ENCODE measurements at regions not wholly inside any gene's neighbourhood (a gene's known extent, or its start where the extent isn't known, plus 50 kb on each side); places are given as distances from the start of the nearest gene placed in this dataset.

- Histone ChIP-seq H3K4me1 (peaks cover 0 to 17% of the 10 kb centered on the region in 2 donors), H3K9me3 (no peaks in the 10 kb centered on the region), H3K4me3 (peak overlapping the region; percentile 47 to 91 (median 69)), H3K27ac (peak overlapping the region; percentile 43 to 50), H3K27me3 (peaks cover 7 to 16% of the 10 kb centered on the region in 2 donors), H3K36me3 (no peaks in the 10 kb centered on the region)
- TF ChIP-seq POLR2AphosphoS5 (IDR thresholded peaks at IDR 0.05) (peak in 1 of 3 donors; percentile 9), CTCF (IDR thresholded peaks at IDR 0.05) (no peak), POLR2A (IDR thresholded peaks at IDR 0.05) (no peak)
- peak; percentile 83 to 86 for DNase-seq (ENCODE audit: low spot score in 2 of 2)
- intact Hi-C loops (cut with DNase I; ENCODE audit: low total_unique reads) = loop anchor here (2.0 kb wide), 1 partner anchor 59 kb away; no protein-coding TSS in a partner anchor
Observed at GRCh38 chr21:31559368-31560119, 99.9 kb upstream of the SOD1 start.

GRCh38 chr21:31558962-31559367 lies 100.5 kb upstream of the SOD1 start:
- H3K27ac ChIP-seq = no peak overlapping the region
- intact Hi-C loops (cut with DNase I; ENCODE audit: low total_unique reads) = no loop called here
- peaks cover 7 to 16% of the 10 kb centered on the region in 2 donors for H3K27me3 ChIP-seq

GRCh38 chr21:31558189-31558961 lies 101.1 kb upstream of the SOD1 start:
- DNase-seq (ENCODE audit: low spot score in 2 of 2) = no peak
- TF ChIP-seq POLR2A (IDR thresholded peaks at IDR 0.05) = no peak
- no peak for TF ChIP-seq CTCF (IDR thresholded peaks at IDR 0.05)
- TF ChIP-seq POLR2AphosphoS5 (IDR thresholded peaks at IDR 0.05) = no peak
- Histone ChIP-seq H3K27me3 (peaks cover 7 to 16% of the 10 kb centered on the region in 2 donors), H3K4me1 (peaks cover 0 to 17% of the 10 kb centered on the region in 2 donors), H3K9me3 (no peaks in the 10 kb centered on the region), H3K4me3 (peak overlapping the region; percentile 47 to 91 (median 69)), H3K27ac (no peak overlapping the region), H3K36me3 (no peaks in the 10 kb centered on the region)
- intact Hi-C loops (cut with DNase I; ENCODE audit: low total_unique reads) = no loop called here

More at GRCh38 chr21:31558962-31559367, 100.5 kb upstream of the SOD1 start:
- H3K4me1 ChIP-seq = peaks cover 0 to 17% of the 10 kb centered on the region in 2 donors
- no peaks in the 10 kb centered on the region for H3K9me3 ChIP-seq
- peak overlapping the region; percentile 47 to 91 (median 69) for H3K4me3 ChIP-seq
- DNase-seq (ENCODE audit: low spot score in 2 of 2) = peak; percentile 78 to 84
- H3K36me3 ChIP-seq = no peaks in the 10 kb centered on the region
- TF ChIP-seq POLR2AphosphoS5 (IDR thresholded peaks at IDR 0.05) (no peak), POLR2A (IDR thresholded peaks at IDR 0.05) (no peak), CTCF (IDR thresholded peaks at IDR 0.05) (no peak)

GRCh38 chr21:31557421-31558188 lies 101.9 kb upstream of the SOD1 start:
- peaks cover 7 to 16% of the 10 kb centered on the region in 2 donors for H3K27me3 ChIP-seq
- H3K27ac ChIP-seq = no peak overlapping the region
- no peak for DNase-seq (ENCODE audit: low spot score in 2 of 2)
- no peak for TF ChIP-seq POLR2A (IDR thresholded peaks at IDR 0.05)
- no peak for TF ChIP-seq POLR2AphosphoS5 (IDR thresholded peaks at IDR 0.05)
- no peak for TF ChIP-seq CTCF (IDR thresholded peaks at IDR 0.05)
- H3K4me1 ChIP-seq = peaks cover 0 to 17% of the 10 kb centered on the region in 2 donors
- H3K9me3 ChIP-seq = no peaks in the 10 kb centered on the region
- H3K4me3 ChIP-seq = peak overlapping the region; percentile 47 to 91 (median 69)
- intact Hi-C loops (cut with DNase I; ENCODE audit: low total_unique reads) = no loop called here
- no peaks in the 10 kb centered on the region for H3K36me3 ChIP-seq
